Muscle layer of duodenum (tissue), 2 donors: ENCODE measurements at regions not wholly inside any gene's neighbourhood (a gene's known extent, or its start where the extent isn't known, plus 50 kb on each side); places are given as distances from the start of the nearest gene placed in this dataset.

Experiments
- H3K27ac ChIP-seq: one replicate; pipeline ENCODE4 v1.7.0; 2013; ENCODE audit warnings: mild to moderate bottlenecking, low read length
- H3K27me3 ChIP-seq: one replicate; pipeline ENCODE4 v1.7.0; 2013; ENCODE audit warnings: low read depth, mild to moderate bottlenecking, control low read depth, low read length
- H3K36me3 ChIP-seq, 2 donors: one replicate each; pipeline ENCODE4 v1.7.0; 2013; ENCODE audit warnings: low read length in 2 of 2, control low read depth in 1 of 2, mild to moderate bottlenecking in 1 of 2; ENCODE audit not compliant: insufficient read depth in 2 of 2, control insufficient read depth in 1 of 2
- H3K4me1 ChIP-seq, 2 donors: one replicate each; pipeline ENCODE4 v1.7.0; 2013; ENCODE audit warnings: low read length in 2 of 2, mild to moderate bottlenecking in 2 of 2, control low read depth in 1 of 2, moderate library complexity in 1 of 2; ENCODE audit not compliant: insufficient read depth in 2 of 2, control insufficient read depth in 1 of 2
- H3K4me3 ChIP-seq, 2 donors: one replicate each; pipeline ENCODE4 v1.7.0; 2013; ENCODE audit warnings: low read length in 2 of 2, low read depth in 1 of 2, mild to moderate bottlenecking in 1 of 2
- H3K9me3 ChIP-seq, 2 donors: one replicate each; pipeline ENCODE4 v1.7.0; 2013; ENCODE audit warnings: low read length in 2 of 2, control low read depth in 1 of 2, mild to moderate bottlenecking in 1 of 2; ENCODE audit not compliant: control insufficient read depth in 1 of 2
- donor health status: healthy.

GRCh38 chr11:129503646-129504045 lies 128.0 kb downstream of the BARX2 start:
- no peaks in the 10 kb centered on the region for H3K4me1 ChIP-seq
- peaks cover 0 to 2% of the 10 kb centered on the region in 2 donors for H3K9me3 ChIP-seq
- no peak overlapping the region for H3K4me3 ChIP-seq
- no peaks in the 10 kb centered on the region for H3K36me3 ChIP-seq
- no peaks in the 10 kb centered on the region for H3K27me3 ChIP-seq
- H3K27ac ChIP-seq = no peak overlapping the region

- Histone ChIP-seq H3K4me3 (no peak overlapping the region), H3K27ac (no peak overlapping the region), H3K27me3 (no peaks in the 10 kb centered on the region), H3K4me1 (no peaks in the 10 kb centered on the region), H3K36me3 (no peaks in the 10 kb centered on the region), H3K9me3 (peaks cover 0 to 2% of the 10 kb centered on the region in 2 donors)
Measured at GRCh38 chr11:129505266-129505665, 129.6 kb downstream of the BARX2 start.

GRCh38 chr11:129508163-129508562 lies 132.5 kb downstream of the BARX2 start:
- Histone ChIP-seq H3K4me1 (no peaks in the 10 kb centered on the region), H3K27me3 (no peaks in the 10 kb centered on the region), H3K27ac (no peak overlapping the region), H3K4me3 (no peak overlapping the region), H3K9me3 (no peaks in the 10 kb centered on the region), H3K36me3 (no peaks in the 10 kb centered on the region)

GRCh38 chr11:129528296-129528695 lies 152.6 kb downstream of the BARX2 start:
- Histone ChIP-seq H3K9me3 (peaks cover 3 to 5% of the 10 kb centered on the region in 2 donors), H3K27ac (no peak overlapping the region), H3K36me3 (no peaks in the 10 kb centered on the region), H3K4me1 (no peaks in the 10 kb centered on the region), H3K4me3 (no peak overlapping the region), H3K27me3 (no peaks in the 10 kb centered on the region)

DNA sequence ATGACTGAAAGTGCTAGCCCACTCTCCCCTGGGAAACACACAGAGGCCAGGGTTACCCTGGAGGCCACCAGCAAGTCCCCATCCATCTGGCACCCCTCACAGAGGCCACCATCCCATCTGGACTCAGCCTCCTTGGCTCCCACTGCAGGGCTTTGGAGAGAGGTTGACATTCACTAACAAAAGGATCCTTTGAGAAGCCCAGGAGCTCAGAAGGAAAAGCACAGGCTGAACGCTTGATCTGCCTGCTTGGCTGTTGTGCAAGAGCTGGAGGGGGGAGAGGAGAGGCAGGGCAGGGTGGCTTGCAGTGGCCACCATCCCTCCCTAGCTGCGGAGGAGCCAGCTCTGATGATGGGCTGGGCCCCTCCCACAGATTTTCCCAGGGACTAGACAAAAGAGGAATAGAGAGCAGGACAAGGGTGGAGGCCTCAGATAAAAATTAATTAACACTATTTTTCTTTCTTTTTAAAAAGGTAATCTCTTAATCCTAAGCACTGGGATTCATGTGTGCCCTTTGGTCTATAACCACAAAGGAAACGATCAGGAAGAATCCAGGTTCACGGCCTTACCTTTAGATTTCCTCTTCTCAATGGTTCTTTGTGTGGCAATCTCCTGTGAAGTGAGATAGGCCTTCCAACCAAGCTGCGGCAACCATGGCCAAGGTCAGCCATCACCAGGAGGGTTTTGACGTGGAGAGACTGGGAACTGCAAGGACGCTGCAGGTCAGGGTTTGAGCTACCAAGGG lies 154.7 kb downstream of the BARX2 start:
- Histone ChIP-seq H3K36me3 (no peaks in the 10 kb centered on the region), H3K27me3 (no peaks in the 10 kb centered on the region), H3K4me1 (no peaks in the 10 kb centered on the region), H3K9me3 (peaks cover 0 to 5% of the 10 kb centered on the region in 2 donors), H3K4me3 (no peak overlapping the region), H3K27ac (no peak overlapping the region)

DNA sequence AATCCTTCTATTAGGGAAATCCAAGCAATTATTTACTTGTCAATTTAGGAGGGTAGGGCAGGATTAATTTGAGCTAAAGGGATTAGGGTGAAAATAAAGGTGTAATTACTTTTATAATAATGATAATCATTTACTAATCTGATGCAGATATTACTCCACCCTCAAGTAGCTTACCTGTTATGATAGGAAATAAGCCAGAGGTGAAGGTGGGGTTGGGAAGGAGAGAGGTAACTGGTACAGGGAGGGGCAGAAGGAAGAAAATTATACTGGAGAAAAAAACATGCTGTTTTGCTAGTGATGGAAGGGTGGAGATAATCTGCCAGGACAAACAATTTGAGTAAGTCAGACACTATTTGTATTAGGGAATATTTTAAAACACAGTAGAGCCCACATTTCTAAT lies 157.7 kb downstream of the BARX2 start:
- no peaks in the 10 kb centered on the region for H3K9me3 ChIP-seq
- no peaks in the 10 kb centered on the region for H3K4me1 ChIP-seq

GRCh38 chr11:129536338-129536737 lies 160.7 kb downstream of the BARX2 start:
- peaks cover 0 to 5% of the 10 kb centered on the region in 2 donors for H3K9me3 ChIP-seq
- H3K4me1 ChIP-seq = no peaks in the 10 kb centered on the region
- no peak overlapping the region for H3K27ac ChIP-seq

More for the DNA sequence above, 157.7 kb downstream of the BARX2 start:
- H3K27ac ChIP-seq = no peak overlapping the region
- no peak overlapping the region for H3K4me3 ChIP-seq
- H3K27me3 ChIP-seq = no peaks in the 10 kb centered on the region
- H3K36me3 ChIP-seq = no peaks in the 10 kb centered on the region

GRCh38 chr11:129538323-129538722 lies 162.7 kb downstream of the BARX2 start:
- Histone ChIP-seq H3K4me3 (no peak overlapping the region), H3K4me1 (no peaks in the 10 kb centered on the region), H3K27me3 (no peaks in the 10 kb centered on the region), H3K27ac (no peak overlapping the region), H3K36me3 (no peaks in the 10 kb centered on the region), H3K9me3 (peaks cover 0 to 5% of the 10 kb centered on the region in 2 donors)

More at GRCh38 chr11:129536338-129536737, 160.7 kb downstream of the BARX2 start:
- Histone ChIP-seq H3K4me3 (no peak overlapping the region), H3K36me3 (no peaks in the 10 kb centered on the region), H3K27me3 (no peaks in the 10 kb centered on the region)

DNA sequence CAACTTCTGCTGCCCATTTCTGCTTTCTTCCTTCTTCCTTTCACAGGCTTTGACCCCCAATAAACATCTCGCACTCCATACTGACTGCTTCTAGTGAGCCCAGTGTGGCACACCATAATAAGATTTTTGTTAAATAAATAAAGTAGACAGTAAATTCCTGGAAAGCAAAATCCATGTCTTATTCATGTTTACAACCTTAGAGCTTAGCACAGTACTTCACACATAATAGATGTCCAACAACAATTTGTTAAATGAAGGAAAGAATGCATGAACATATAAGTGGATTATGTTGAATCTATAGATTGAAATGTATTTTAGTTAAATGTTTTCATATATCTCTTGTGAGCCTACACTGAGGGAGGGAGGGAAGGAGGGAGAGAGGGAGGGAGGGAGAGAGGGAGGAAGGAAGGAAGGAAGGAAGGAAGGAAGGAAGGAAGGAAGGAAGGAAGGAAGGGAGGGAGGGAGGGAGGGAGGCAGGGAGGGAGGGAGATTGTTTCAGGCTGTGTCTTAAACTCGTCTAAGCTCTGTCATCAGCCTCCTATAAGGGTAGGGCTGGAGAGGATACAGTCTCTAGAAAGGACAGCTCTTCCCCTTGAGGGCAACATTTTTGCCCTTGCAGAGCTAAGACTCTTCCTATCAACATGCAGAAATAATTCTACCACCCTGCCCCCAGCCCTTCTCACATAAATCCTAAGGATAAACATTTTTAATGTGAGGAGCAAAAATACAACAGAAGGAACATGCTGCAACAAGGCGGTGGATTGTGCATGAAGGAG lies 168.1 kb downstream of the BARX2 start:
- no peaks in the 10 kb centered on the region for H3K36me3 ChIP-seq
- H3K4me3 ChIP-seq = no peak overlapping the region
- no peak overlapping the region for H3K27ac ChIP-seq
- peaks cover 0 to 5% of the 10 kb centered on the region in 2 donors for H3K9me3 ChIP-seq
- no peaks in the 10 kb centered on the region for H3K27me3 ChIP-seq
- H3K4me1 ChIP-seq = no peaks in the 10 kb centered on the region

DNA sequence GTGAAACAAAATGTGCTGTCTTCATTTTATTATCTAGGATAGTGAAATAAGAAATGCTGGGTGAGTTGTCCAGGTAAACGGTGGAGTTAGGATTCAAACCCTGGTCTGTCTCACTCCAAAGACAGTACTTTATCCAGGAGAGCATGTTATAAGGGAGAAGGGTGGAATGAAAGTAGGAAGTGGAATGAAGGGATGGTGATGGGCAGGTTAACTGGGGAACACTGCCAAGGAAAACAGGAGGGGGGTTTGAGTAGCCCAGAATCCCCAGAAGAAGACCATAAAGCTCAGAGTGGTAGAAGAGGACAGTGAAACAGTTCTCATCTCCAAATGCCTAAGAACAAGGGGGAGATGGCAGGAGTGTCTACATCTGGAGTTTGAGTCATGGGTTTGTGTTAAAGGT lies 169.0 kb downstream of the BARX2 start:
- H3K27ac ChIP-seq = no peak overlapping the region
- peaks cover 0 to 1% of the 10 kb centered on the region in 2 donors for H3K9me3 ChIP-seq
- H3K27me3 ChIP-seq = no peaks in the 10 kb centered on the region
- H3K36me3 ChIP-seq = no peaks in the 10 kb centered on the region
- H3K4me3 ChIP-seq = no peak overlapping the region
- H3K4me1 ChIP-seq = no peaks in the 10 kb centered on the region

- no peak overlapping the region for H3K4me3 ChIP-seq
- no peak overlapping the region for H3K27ac ChIP-seq
- H3K9me3 ChIP-seq = peaks cover 0 to 4% of the 10 kb centered on the region in 2 donors
- H3K27me3 ChIP-seq = no peaks in the 10 kb centered on the region
- H3K36me3 ChIP-seq = no peaks in the 10 kb centered on the region
- H3K4me1 ChIP-seq = no peaks in the 10 kb centered on the region
Measured at GRCh38 chr11:129546266-129546665, 170.6 kb downstream of the BARX2 start.
